Panc1 (cell line): ENCODE measurements at regions not wholly inside any gene's neighbourhood (a gene's known extent, or its start where the extent isn't known, plus 50 kb on each side); places are given as distances from the start of the nearest gene placed in this dataset.

Experiments used
- ATAC-seq: fragments of 200-7000 bp; cut with Tn5 transposase; 2 replicates; pipeline ENCODE4 v1.9.1; 2020; ENCODE audit warnings: mild to moderate bottlenecking, moderate library complexity
- BruUV-seq: library from RNA; stranded (reverse); fragments of 400-500 nt; replicated peaks from 2 replicates; lab custom pipeline; 2021; lab: Mats Ljungman, UMichigan
- CTCF ChIA-PET: fragments of 300-600 bp; sonication (Branson Sonifier 250); formaldehyde crosslinking; loops from one replicate; lab custom pipeline; 2022; ENCODE audit warnings: antibody characterized with exemption; lab: Charles Lee
- POLR2A ChIA-PET: fragments of 300-600 bp; sonication (Branson Sonifier 250); formaldehyde crosslinking; loops from one replicate; lab custom pipeline; 2022; ENCODE audit warnings: antibody characterized with exemption; lab: Charles Lee
- DNase-seq: peaks from one replicate; pipeline ENCODE4 v3.0.0-alpha.2; 2010; ENCODE audit warnings: low read depth, low spot score
- H3K27ac ChIP-seq: 2 replicates; pipeline ENCODE4 v1.5.1; 2011; ENCODE audit warnings: mild to moderate bottlenecking, low read length, inconsistent platforms
- H3K27me3 ChIP-seq: fragments of 200-500 bp; sonication (Bioruptor generic); 2 replicates; pipeline ENCODE4 v1.6.0; 2014; ENCODE audit warnings: low read length, inconsistent platforms; ENCODE audit not compliant: control insufficient read depth, insufficient read depth
- H3K36me3 ChIP-seq: fragments of 200-500 bp; sonication (Bioruptor generic); 2 replicates; pipeline ENCODE4 v1.5.1; 2014; ENCODE audit warnings: inconsistent platforms, mild to moderate bottlenecking, low read length, moderate library complexity; ENCODE audit not compliant: control insufficient read depth, insufficient read depth
- H3K4me1 ChIP-seq: 2 replicates; pipeline ENCODE4 v1.5.1; 2011; ENCODE audit warnings: inconsistent platforms, mild to moderate bottlenecking, low read length, moderate library complexity; ENCODE audit not compliant: control insufficient read depth, insufficient read depth
- H3K4me3 ChIP-seq, 2 experiments: 2 replicates each; pipeline ENCODE4 v1.5.1; 2011 to 2012; ENCODE audit warnings: low read depth in 2 of 2, low read length in 2 of 2, mild to moderate bottlenecking in 2 of 2, inconsistent platforms in 1 of 2, moderate library complexity in 1 of 2
- H3K9me3 ChIP-seq: fragments of 200-500 bp; sonication (Bioruptor generic); 2 replicates; pipeline ENCODE4 v1.5.1; 2014; ENCODE audit warnings: low read depth, mild to moderate bottlenecking, inconsistent platforms, low read length, moderate library complexity; ENCODE audit not compliant: control insufficient read depth, insufficient read depth
- CTCF ChIP-seq: fragments of 450-650 bp; IDR thresholded peaks from 2 replicates; pipeline ENCODE4 v1.5.1; 2017; ENCODE audit warnings: mild to moderate bottlenecking
- POLR2AphosphoS5 ChIP-seq: IDR thresholded peaks from 2 replicates; pipeline ENCODE4 v1.6.1; 2012; ENCODE audit warnings: mild to moderate bottlenecking, low read depth, low read length, moderate library complexity
- REST ChIP-seq, 2 experiments: IDR thresholded peaks; 2 replicates each; pipeline ENCODE4 v1.6.1; 2011 to 2012; ENCODE audit warnings: low read depth in 2 of 2, control low read depth in 1 of 2, low read length in 1 of 2, mild to moderate bottlenecking in 1 of 2, moderate library complexity in 1 of 2; ENCODE audit not compliant: insufficient read depth in 1 of 2
- SIN3A ChIP-seq: IDR thresholded peaks from 2 replicates; pipeline ENCODE4 v1.6.1; 2012; ENCODE audit warnings: low read depth, mild to moderate bottlenecking, low read length, moderate library complexity, borderline replicate concordance; ENCODE audit not compliant: insufficient read depth
- TCF7L2 ChIP-seq: IDR thresholded peaks from 2 replicates; pipeline ENCODE4 v1.6.1; 2011; ENCODE audit warnings: mild to moderate bottlenecking, low read depth, low read length, inconsistent platforms
- in situ Hi-C: cut with HindIII; loops from 2 replicates; pipeline ENCODE4 v1.10.0; 2016; ENCODE audit warnings: low sequenced_read_pairs, low pct_unique_long_range_greater_than_20kb
- intact Hi-C: fragments of 100-400 bp; cut with micrococcal nuclease; formaldehyde crosslinking; loops from one replicate; pipeline ENCODE4 v1.10.0; 2022; ENCODE audit not compliant: unreplicated experiment

DNA sequence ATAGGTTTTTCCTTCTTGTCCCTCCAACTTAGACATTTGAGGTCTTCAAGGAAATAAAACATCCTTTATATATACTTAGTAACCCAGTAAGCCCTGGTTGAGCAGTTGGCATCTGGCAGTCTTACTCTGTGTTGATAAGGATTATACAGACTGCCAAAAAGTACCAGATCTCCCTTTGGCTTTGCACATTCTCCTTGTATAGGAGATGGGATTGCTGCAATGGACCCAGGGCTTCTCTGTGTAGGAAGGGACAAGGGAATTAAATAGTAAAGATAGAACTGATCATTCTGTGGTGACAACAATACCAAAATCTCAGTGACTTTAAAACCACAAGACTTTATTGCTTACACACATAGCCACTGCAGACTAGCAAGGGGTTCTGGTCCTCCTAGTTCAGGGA, 180.1 kb upstream of the CCDC196 start:
- no peak for DNase-seq
- TF ChIP-seq SIN3A (no peak), REST (IDR thresholded peaks at IDR 0.05; ENCODE audit: insufficient read depth in 1 of 2, low read depth in 2 of 2, low read length in 1 of 2) (no peak)

DNA sequence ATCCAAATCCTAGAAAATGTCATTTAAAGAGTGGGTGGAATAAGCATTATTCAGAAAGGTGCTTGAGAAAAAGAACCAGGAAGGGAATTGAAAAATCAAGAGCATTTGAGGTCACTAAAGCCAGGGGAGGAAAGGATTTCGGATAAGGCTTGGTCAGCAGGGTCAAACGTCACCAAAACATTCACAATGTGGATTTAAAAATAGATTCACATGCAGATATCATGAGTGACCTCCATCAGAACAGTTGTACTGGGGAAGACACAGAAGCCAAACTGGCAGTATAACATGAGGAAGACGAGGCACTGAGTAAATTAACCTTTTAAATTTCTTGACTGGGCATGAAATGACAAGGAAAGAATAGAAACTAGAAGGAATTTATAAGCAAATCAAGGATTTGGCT, 175.1 kb upstream of the CCDC196 start:
- Histone ChIP-seq H3K4me3 (no peak overlapping the region), H3K27ac (no peak overlapping the region), H3K27me3 (no peaks in the 10 kb centered on the region), H3K4me1 (no peaks in the 10 kb centered on the region), H3K36me3 (no peaks in the 10 kb centered on the region), H3K9me3 (no peaks in the 10 kb centered on the region)
- TF ChIP-seq REST (IDR thresholded peaks at IDR 0.05; ENCODE audit: insufficient read depth in 1 of 2, low read depth in 2 of 2, low read length in 1 of 2) (no peak), CTCF (no peak)
- in situ Hi-C loops = no loop called here
- CTCF ChIA-PET = no interaction called here
- ATAC-seq (no peak), DNase-seq (no peak)
- POLR2A ChIA-PET = no interaction called here
- no TSS peak for BruUV-seq
- intact Hi-C loops = no loop called here

More for the DNA sequence above, 180.1 kb upstream of the CCDC196 start:
- CTCF ChIA-PET = no interaction called here
- Histone ChIP-seq H3K27me3 (no peaks in the 10 kb centered on the region), H3K9me3 (no peaks in the 10 kb centered on the region), H3K27ac (no peak overlapping the region), H3K4me3 (no peak overlapping the region), H3K36me3 (no peaks in the 10 kb centered on the region), H3K4me1 (no peaks in the 10 kb centered on the region)
- no peak for ATAC-seq
- BruUV-seq = no TSS peak
- POLR2A ChIA-PET = no interaction called here
- intact Hi-C loops (no loop called here), in situ Hi-C loops (no loop called here)

DNA sequence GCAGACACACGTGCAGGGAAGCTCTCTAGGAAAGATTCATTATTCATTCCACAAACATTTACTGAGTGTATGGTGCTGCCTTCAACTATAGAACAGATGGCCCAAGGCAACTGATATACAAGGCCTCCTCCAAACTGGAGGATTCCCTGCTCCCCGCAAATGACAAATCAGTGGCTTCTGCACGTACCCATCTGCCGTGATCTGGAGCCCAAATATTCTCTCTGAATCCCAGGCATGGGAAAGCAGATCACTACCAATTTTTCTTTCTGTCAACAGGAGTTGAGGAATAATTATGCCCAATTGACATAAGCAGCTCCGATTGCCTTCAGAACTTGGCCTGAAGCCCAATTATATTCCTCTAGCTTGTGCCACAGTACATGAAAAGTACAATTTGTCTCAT, 174.2 kb upstream of the CCDC196 start:
- Histone ChIP-seq H3K9me3 (no peaks in the 10 kb centered on the region), H3K36me3 (no peaks in the 10 kb centered on the region), H3K27ac (no peak overlapping the region), H3K27me3 (no peaks in the 10 kb centered on the region), H3K4me3 (no peak overlapping the region), H3K4me1 (no peaks in the 10 kb centered on the region)
- CTCF ChIA-PET = no interaction called here
- intact Hi-C loops = no loop called here
- POLR2A ChIA-PET = no interaction called here
- DNase-seq = no peak
- ATAC-seq = no peak
- TF ChIP-seq CTCF = no peak
- TF ChIP-seq SIN3A = no peak
- no peak for TF ChIP-seq REST (IDR thresholded peaks at IDR 0.05; ENCODE audit: insufficient read depth in 1 of 2, low read depth in 2 of 2, low read length in 1 of 2)
- TF ChIP-seq POLR2AphosphoS5 = no peak
- TF ChIP-seq TCF7L2 = no peak
- in situ Hi-C loops = no loop called here
- BruUV-seq = no TSS peak
